MM.1S (cell line): ENCODE measurements at regions not wholly inside any gene's neighbourhood (a gene's known extent, or its start where the extent isn't known, plus 50 kb on each side); places are given as distances from the start of the nearest gene placed in this dataset.

Experiments used
- EZH2 ChIP-seq: fragments of 300-600 bp; sonication (generic); optimal IDR thresholded peaks from 2 replicates; pipeline ENCODE3; 2017; ENCODE audit warnings: low read depth, mild to moderate bottlenecking, antibody characterized with exemption, low read length, mixed read lengths
- EZH2phosphoT487 ChIP-seq: fragments of 300-600 bp; sonication (generic); IDR thresholded peaks from 2 replicates; pipeline ENCODE4 v1.6.1; 2018; ENCODE audit warnings: antibody characterized with exemption, low read length
- TF ChIP-seq, protein P1 (sequence below): fragments of 300-600 bp; sonication (generic); IDR thresholded peaks from 2 replicates; pipeline ENCODE4 v1.5.1; 2016; ENCODE audit warnings: antibody characterized with exemption, low read length, mixed read lengths

DNA sequence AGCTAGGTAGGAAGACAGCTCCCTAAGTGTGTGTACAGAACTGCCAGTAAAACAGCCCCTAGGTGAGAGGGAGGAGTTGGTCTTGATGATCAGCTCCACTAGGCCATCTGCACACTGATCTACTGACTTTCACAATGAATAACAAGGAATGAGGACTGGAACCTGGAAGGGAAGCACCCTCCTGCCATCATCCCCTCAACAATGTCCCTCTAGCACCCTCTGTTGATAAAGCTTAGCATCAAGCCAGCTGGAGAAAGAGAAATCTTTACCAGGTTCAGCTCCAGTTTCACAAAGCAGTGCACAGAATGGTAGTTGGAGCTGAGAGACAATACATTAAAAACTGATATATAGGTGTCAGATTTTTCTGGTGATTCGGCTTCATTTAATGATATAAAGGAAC is 57.2 kb upstream of the IRAK1BP1 start:
- TF ChIP-seq, protein P1, sequence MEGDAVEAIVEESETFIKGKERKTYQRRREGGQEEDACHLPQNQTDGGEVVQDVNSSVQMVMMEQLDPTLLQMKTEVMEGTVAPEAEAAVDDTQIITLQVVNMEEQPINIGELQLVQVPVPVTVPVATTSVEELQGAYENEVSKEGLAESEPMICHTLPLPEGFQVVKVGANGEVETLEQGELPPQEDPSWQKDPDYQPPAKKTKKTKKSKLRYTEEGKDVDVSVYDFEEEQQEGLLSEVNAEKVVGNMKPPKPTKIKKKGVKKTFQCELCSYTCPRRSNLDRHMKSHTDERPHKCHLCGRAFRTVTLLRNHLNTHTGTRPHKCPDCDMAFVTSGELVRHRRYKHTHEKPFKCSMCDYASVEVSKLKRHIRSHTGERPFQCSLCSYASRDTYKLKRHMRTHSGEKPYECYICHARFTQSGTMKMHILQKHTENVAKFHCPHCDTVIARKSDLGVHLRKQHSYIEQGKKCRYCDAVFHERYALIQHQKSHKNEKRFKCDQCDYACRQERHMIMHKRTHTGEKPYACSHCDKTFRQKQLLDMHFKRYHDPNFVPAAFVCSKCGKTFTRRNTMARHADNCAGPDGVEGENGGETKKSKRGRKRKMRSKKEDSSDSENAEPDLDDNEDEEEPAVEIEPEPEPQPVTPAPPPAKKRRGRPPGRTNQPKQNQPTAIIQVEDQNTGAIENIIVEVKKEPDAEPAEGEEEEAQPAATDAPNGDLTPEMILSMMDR = peak; percentile 70
- TF ChIP-seq EZH2 = no peak
- no peak for TF ChIP-seq EZH2phosphoT487
